Upper lobe of left lung (tissue), 6 donors: ENCODE measurements at regions not wholly inside any gene's neighbourhood (a gene's known extent, or its start where the extent isn't known, plus 50 kb on each side); places are given as distances from the start of the nearest gene placed in this dataset.
A peak's percentile ranks its signal among the peaks of the same experiment; 100 is the strongest.

Experiments used
- ATAC-seq, 2 donors: fragments of 200-7000 bp; cut with Tn5 transposase; one replicate each; pipeline ENCODE4 v1.9.1; 2022; ENCODE audit warnings: mild to moderate bottlenecking in 2 of 2, moderate library complexity in 2 of 2; ENCODE audit not compliant: low FRiP score in 2 of 2
- DNase-seq, 2 donors: peaks; one replicate each; pipeline ENCODE4 v3.0.0-alpha.2; 2019 to 2020
- H3K27ac ChIP-seq, 4 donors: fragments of 200-600 bp; sonication (generic); one replicate each; pipeline ENCODE4 v1.5.1; 2016 to 2019
- H3K27me3 ChIP-seq, 4 donors: fragments of 200-600 bp; sonication (generic); one replicate each; pipeline ENCODE4 v1.5.1; 2017 to 2019
- H3K36me3 ChIP-seq, 4 donors: fragments of 200-600 bp; sonication (generic); one replicate each; pipeline ENCODE4 v1.5.1; 2016 to 2019
- H3K4me1 ChIP-seq, 4 donors: fragments of 200-600 bp; sonication (generic); one replicate each; pipeline ENCODE4 v1.5.1; 2018 to 2019
- H3K4me3 ChIP-seq, 4 donors: fragments of 200-600 bp; sonication (generic); one replicate each; pipeline ENCODE4 v1.5.1; 2017 to 2019; ENCODE audit warnings: mild to moderate bottlenecking in 2 of 4, moderate library complexity in 1 of 4
- H3K9me3 ChIP-seq, 4 donors: fragments of 200-600 bp; sonication (generic); one replicate each; pipeline ENCODE4 v1.5.1; 2018 to 2019
- EP300 ChIP-seq, 4 donors: sonication (generic); formaldehyde crosslinking; IDR thresholded peaks; one replicate each; pipeline ENCODE4 v1.5.1; 2017; ENCODE audit warnings: antibody characterized with exemption in 4 of 4, control low read depth in 2 of 4
- POLR2A ChIP-seq, 4 donors: fragments of 450-650 bp; IDR thresholded peaks; one replicate each; pipeline ENCODE4 v1.5.1; 2016 to 2017; ENCODE audit warnings: antibody characterized with exemption in 4 of 4, mild to moderate bottlenecking in 2 of 4
- POLR2AphosphoS5 ChIP-seq, 2 donors: sonication (generic); formaldehyde crosslinking; IDR thresholded peaks; one replicate each; pipeline ENCODE4 v1.5.1; 2017; ENCODE audit warnings: antibody characterized with exemption in 2 of 2
- WGBS, 2 donors: methylation state at CpG; one replicate each; pipeline ENCODE4 v1.1.5; 2017 to 2018; 5-methylcytosine and 5-hydroxymethylcytosine counted together
- TF ChIP-seq, protein P1 (sequence below), 6 experiments: fragments of 450-650 bp in 4 of 6; fragments of 200-600 bp in 2 of 6; sonication (generic) in 2 of 6; IDR thresholded peaks; one replicate each; pipeline ENCODE4 v1.5.1; 2016 to 2019; ENCODE audit warnings: antibody characterized with exemption in 6 of 6
- donor health status: DM: no; HTN: no; CAD: no; lungs with moderate emphysema.
- donor health status: DM: no; HTN: yes; CAD: no; lungs with severe emphysema.

DNA sequence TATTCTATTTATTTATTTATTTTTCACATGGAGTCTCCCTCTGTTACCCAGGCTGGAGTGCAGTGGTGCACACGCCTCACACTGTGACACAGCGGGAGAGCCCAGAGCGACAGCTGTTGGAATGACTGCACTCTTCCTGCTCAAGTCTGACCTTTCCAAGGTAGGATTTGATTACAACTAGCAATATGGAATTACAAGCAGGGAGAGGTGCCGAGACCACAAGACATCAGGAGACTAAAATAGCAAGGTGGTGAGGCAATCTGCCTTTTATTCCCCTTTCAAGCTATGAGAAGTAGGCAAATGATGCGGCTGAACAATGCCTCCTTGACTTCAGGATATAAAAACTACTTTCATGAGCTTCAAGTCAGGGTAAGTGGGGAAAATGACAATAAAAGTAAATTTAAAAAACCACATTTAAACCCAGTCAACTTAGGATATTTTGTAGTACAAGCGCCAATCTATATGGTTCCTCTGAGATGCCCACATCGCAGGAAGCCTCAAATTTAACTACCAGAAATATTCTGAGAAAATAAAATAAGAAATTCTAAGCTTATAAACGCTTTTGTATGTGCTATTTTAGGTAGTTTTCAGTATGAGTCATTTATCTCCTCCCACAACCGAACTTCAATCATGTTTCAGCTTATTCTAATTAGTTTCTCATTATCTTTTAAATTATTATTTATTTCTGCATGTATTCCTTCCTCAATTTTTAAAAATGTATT is 146.9 kb upstream of the SGK1 start:
- Histone ChIP-seq H3K4me1 (peaks cover 4 to 18% (median 7%) of the 10 kb centered on the region in 4 donors), H3K9me3 (no peaks in the 10 kb centered on the region), H3K27ac (no peak overlapping the region), H3K4me3 (no peak overlapping the region), H3K27me3 (no peaks in the 10 kb centered on the region), H3K36me3 (no peaks in the 10 kb centered on the region)
- 85 to 88% methylated on average over 9 of the region's 9 CpGs for WGBS, 2 donors
- ATAC-seq (no peak), DNase-seq (no peak)
- TF ChIP-seq EP300 (IDR thresholded peaks at IDR 0.05) (no peak), POLR2A (IDR thresholded peaks at IDR 0.05) (no peak), POLR2AphosphoS5 (IDR thresholded peaks at IDR 0.05) (no peak)
- TF ChIP-seq, protein P1, sequence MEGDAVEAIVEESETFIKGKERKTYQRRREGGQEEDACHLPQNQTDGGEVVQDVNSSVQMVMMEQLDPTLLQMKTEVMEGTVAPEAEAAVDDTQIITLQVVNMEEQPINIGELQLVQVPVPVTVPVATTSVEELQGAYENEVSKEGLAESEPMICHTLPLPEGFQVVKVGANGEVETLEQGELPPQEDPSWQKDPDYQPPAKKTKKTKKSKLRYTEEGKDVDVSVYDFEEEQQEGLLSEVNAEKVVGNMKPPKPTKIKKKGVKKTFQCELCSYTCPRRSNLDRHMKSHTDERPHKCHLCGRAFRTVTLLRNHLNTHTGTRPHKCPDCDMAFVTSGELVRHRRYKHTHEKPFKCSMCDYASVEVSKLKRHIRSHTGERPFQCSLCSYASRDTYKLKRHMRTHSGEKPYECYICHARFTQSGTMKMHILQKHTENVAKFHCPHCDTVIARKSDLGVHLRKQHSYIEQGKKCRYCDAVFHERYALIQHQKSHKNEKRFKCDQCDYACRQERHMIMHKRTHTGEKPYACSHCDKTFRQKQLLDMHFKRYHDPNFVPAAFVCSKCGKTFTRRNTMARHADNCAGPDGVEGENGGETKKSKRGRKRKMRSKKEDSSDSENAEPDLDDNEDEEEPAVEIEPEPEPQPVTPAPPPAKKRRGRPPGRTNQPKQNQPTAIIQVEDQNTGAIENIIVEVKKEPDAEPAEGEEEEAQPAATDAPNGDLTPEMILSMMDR (IDR thresholded peaks at IDR 0.05) = no peak

DNA sequence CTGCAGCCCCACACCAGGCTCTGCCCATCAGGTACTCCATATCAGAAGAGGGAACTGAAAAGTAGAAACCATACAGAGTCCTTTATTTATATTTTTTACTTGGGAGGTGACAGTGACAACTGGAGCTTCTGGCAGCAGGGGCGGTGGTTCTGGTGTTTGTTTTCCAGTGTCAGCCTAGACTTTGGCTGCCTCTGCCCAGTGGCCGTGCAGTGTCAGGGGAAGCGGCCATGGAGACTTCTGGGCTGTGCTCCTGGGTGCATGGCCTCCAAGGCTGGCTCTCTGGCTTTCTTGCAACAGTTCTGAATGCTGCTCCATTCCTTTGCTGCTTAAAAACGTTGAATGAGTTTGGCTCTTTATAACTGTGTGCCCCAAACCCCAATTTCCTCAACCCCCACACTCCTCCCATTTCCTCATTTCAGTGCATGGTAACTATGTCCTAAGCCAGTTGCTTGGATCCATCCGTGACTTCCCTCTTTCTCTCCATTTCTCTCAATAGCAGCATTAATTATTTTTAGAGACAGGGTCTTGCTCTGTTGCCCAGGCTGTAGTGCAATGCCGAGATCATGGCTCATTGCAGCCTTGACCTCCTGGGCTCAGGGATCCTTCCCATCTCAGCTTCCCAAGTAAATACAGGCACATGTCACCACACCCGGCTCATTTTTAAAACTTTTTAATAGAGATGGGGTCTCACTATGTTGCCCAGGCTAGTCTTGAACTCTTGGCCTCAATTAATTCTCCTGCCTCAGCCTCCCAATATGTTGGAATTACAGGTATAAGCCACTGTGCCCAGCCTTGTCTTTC is 141.1 kb upstream of the SGK1 start:
- H3K36me3 ChIP-seq = no peaks in the 10 kb centered on the region
- 66 to 86% methylated on average over 7 of the region's 7 CpGs for WGBS, 2 donors
- DNase-seq = peak in 1 of 2 donors; percentile 8
- H3K4me1 ChIP-seq = no peaks in the 10 kb centered on the region
- TF ChIP-seq POLR2A (IDR thresholded peaks at IDR 0.05) = no peak
- no peak for TF ChIP-seq POLR2AphosphoS5 (IDR thresholded peaks at IDR 0.05)
- TF ChIP-seq EP300 (IDR thresholded peaks at IDR 0.05) = no peak
- TF ChIP-seq, protein P1 (IDR thresholded peaks at IDR 0.05) = no peak
- H3K27ac ChIP-seq = no peak overlapping the region
- H3K4me3 ChIP-seq = no peak overlapping the region
- H3K27me3 ChIP-seq = no peaks in the 10 kb centered on the region
- H3K9me3 ChIP-seq = no peaks in the 10 kb centered on the region
- ATAC-seq = peak in 1 of 2 donors; percentile 76

DNA sequence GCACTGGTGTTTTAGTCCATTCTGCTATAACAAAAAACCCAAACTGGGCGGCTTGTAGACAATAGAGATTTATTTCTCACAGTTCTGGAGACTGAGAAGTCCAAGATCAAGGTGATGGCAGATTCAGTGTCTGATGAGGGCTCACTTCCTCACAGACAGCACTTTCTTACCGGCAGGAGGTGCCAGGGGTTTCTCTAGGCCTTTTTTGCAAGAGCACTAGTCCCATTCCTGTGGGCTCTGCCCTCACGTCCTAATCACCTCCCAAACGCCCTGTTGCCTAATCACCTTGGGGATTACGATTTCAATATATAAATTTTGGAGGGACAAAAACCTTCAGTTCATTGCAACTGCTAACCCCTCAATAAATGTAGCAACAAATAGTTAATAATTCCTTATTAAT is 140.0 kb upstream of the SGK1 start:
- no peak overlapping the region for H3K4me3 ChIP-seq
- 66 to 88% methylated on average over 5 of the region's 5 CpGs for WGBS, 2 donors

DNA sequence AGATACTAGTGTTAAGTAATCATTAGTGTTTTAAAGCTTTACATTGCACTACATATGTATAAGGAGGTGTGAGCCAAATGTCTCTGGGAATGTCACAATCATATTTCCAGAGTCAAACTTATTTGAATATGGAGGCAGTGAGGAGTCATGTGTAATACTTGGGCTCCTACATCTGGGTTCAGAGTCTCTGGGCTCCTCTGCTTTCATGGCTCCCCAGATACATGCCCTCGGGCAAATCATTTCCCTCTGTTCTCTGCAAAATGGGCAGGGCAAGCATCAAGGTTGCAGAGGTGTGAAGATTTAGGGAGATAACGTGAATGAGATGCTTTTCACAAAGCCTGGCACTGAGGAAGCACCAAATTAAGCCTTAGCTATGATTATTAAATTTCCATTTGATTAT is 138.3 kb upstream of the SGK1 start:
- Histone ChIP-seq H3K4me1 (no peaks in the 10 kb centered on the region), H3K27ac (no peak overlapping the region), H3K4me3 (no peak overlapping the region), H3K36me3 (no peaks in the 10 kb centered on the region), H3K27me3 (no peaks in the 10 kb centered on the region), H3K9me3 (no peaks in the 10 kb centered on the region)
- no peak for ATAC-seq
- 79 to 100% methylated on average over 2 of the region's 2 CpGs for WGBS, 2 donors
- TF ChIP-seq, protein P1 (IDR thresholded peaks at IDR 0.05) = no peak
- no peak for TF ChIP-seq POLR2AphosphoS5 (IDR thresholded peaks at IDR 0.05)
- TF ChIP-seq POLR2A (IDR thresholded peaks at IDR 0.05) = no peak
- no peak for TF ChIP-seq EP300 (IDR thresholded peaks at IDR 0.05)
- DNase-seq = no peak

More for the DNA sequence above, 140.0 kb upstream of the SGK1 start:
- H3K36me3 ChIP-seq = no peaks in the 10 kb centered on the region
- H3K9me3 ChIP-seq = no peaks in the 10 kb centered on the region
- no peaks in the 10 kb centered on the region for H3K4me1 ChIP-seq
- no peaks in the 10 kb centered on the region for H3K27me3 ChIP-seq
- DNase-seq (no peak), ATAC-seq (no peak)
- TF ChIP-seq EP300 (IDR thresholded peaks at IDR 0.05) (no peak), POLR2A (IDR thresholded peaks at IDR 0.05) (no peak), POLR2AphosphoS5 (IDR thresholded peaks at IDR 0.05) (no peak)
- TF ChIP-seq, protein P1 (IDR thresholded peaks at IDR 0.05) = no peak
- no peak overlapping the region for H3K27ac ChIP-seq
